Sigmoid colon (tissue), 6 donors: ENCODE measurements at regions not wholly inside any gene's neighbourhood (a gene's known extent, or its start where the extent isn't known, plus 50 kb on each side); places are given as distances from the start of the nearest gene placed in this dataset.

Source experiments
- DNase-seq: peaks from one replicate; pipeline ENCODE4 v3.0.0-alpha.2; 2019
- H3K27ac ChIP-seq, 4 donors: fragments of 200-600 bp; sonication (generic); one replicate each; pipeline ENCODE4 v1.5.1; 2016 to 2019; ENCODE audit warnings: mild to moderate bottlenecking in 1 of 4
- H3K27me3 ChIP-seq, 3 donors: fragments of 200-600 bp; sonication (generic); one replicate each; pipeline ENCODE4 v1.5.1; 2019; ENCODE audit warnings: mild to moderate bottlenecking in 1 of 3
- H3K36me3 ChIP-seq, 4 donors: fragments of 200-600 bp; sonication (generic); one replicate each; pipeline ENCODE4 v1.5.1; 2016 to 2019
- H3K4me1 ChIP-seq, 4 donors: fragments of 200-600 bp; sonication (generic); one replicate each; pipeline ENCODE4 v1.5.1; 2017 to 2019
- H3K4me3 ChIP-seq, 4 donors: fragments of 200-600 bp; sonication (generic); one replicate each; pipeline ENCODE4 v1.5.1; 2017 to 2019; ENCODE audit warnings: mild to moderate bottlenecking in 2 of 4, moderate library complexity in 1 of 4
- H3K9me3 ChIP-seq, 4 donors: fragments of 200-600 bp in 3 of 4; sonication (generic) in 3 of 4; one replicate each; pipeline versions ENCODE4 v1.5.1 to v1.6.1; 2013 to 2019
- EP300 ChIP-seq, 4 donors: sonication (generic); formaldehyde crosslinking; IDR thresholded peaks; one replicate each; pipeline ENCODE4 v1.6.1; 2017; ENCODE audit warnings: antibody characterized with exemption in 4 of 4
- POLR2A ChIP-seq, 2 donors: fragments of 450-650 bp; IDR thresholded peaks; one replicate each; pipeline ENCODE4 v1.6.1; 2016; ENCODE audit warnings: antibody characterized with exemption in 2 of 2, mild to moderate bottlenecking in 2 of 2, moderate library complexity in 2 of 2
- POLR2AphosphoS5 ChIP-seq, 4 donors: sonication (generic); formaldehyde crosslinking; IDR thresholded peaks; one replicate each; pipeline ENCODE4 v1.6.1; 2017; ENCODE audit warnings: antibody characterized with exemption in 4 of 4
- WGBS, 2 donors: extraction: QIAGEN DNeasy Blood & Tissue Kit; methylation state at CpG; one replicate each; pipeline ENCODE4 v1.1.7; 2013; 5-methylcytosine and 5-hydroxymethylcytosine counted together
- intact Hi-C: fragments of 100-400 bp; cut with DNase I; formaldehyde crosslinking; loops from one replicate; pipeline ENCODE4 v1.15.1; 2023
- TF ChIP-seq, protein P1 (sequence below), 4 experiments: fragments of 450-650 bp in 3 of 4; fragments of 200-600 bp in 1 of 4; IDR thresholded peaks; one replicate each; pipeline ENCODE4 v1.5.1; 2016 to 2019; ENCODE audit warnings: antibody characterized with exemption in 4 of 4, mild to moderate bottlenecking in 3 of 4, moderate library complexity in 2 of 4
- donor health status: healthy with polysubstance abuse.
- donor health status: healthy.

DNA sequence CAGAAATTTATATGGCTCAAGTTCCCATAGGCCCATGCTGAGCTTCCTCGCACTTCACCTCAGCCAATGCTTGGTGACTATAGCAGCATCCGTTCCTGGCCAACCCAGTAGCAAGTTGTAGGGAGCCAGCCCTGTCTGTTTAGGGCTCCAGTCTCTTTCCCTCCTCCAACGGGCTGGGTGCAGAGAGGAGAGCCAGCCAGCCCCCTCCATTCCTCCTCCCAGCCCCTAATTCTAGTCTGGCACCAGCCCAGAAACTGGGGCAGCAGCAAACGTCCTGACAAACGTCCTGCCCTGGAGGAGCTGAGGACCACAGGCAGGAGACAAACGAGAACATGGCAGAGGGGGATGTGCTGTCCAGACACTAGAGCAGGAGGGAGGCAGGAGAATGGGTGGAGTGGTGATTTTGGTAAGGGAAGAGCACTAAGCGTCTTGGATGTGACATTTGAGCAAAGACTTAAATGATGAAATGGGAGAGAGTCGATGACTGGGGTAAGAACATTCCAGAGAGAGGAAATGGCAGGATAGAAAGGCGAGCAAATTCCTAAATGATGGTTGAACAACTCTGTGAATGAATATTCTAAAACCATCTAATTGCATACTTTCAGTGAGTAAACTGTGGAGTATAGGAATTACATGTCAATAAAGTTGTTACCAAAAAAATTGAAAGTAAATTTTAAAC is 222.5 kb upstream of the DAPK1 start:
- H3K27me3 ChIP-seq, result no peaks in the 10 kb centered on the region
- DNase-seq, result no peak
- 57 to 75% methylated on average over 9 of the region's 9 CpGs for WGBS, 2 donors
- H3K9me3 ChIP-seq, result no peaks in the 10 kb centered on the region
- H3K27ac ChIP-seq, result no peak overlapping the region
- TF ChIP-seq POLR2AphosphoS5 (IDR thresholded peaks at IDR 0.05) (no peak), POLR2A (IDR thresholded peaks at IDR 0.05) (no peak), EP300 (IDR thresholded peaks at IDR 0.05) (no peak)
- TF ChIP-seq, protein P1, sequence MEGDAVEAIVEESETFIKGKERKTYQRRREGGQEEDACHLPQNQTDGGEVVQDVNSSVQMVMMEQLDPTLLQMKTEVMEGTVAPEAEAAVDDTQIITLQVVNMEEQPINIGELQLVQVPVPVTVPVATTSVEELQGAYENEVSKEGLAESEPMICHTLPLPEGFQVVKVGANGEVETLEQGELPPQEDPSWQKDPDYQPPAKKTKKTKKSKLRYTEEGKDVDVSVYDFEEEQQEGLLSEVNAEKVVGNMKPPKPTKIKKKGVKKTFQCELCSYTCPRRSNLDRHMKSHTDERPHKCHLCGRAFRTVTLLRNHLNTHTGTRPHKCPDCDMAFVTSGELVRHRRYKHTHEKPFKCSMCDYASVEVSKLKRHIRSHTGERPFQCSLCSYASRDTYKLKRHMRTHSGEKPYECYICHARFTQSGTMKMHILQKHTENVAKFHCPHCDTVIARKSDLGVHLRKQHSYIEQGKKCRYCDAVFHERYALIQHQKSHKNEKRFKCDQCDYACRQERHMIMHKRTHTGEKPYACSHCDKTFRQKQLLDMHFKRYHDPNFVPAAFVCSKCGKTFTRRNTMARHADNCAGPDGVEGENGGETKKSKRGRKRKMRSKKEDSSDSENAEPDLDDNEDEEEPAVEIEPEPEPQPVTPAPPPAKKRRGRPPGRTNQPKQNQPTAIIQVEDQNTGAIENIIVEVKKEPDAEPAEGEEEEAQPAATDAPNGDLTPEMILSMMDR (IDR thresholded peaks at IDR 0.05), result no peak
- H3K4me3 ChIP-seq, result no peak overlapping the region
- peaks cover 0 to 12% (median 4%) of the 10 kb centered on the region in 4 donors for H3K4me1 ChIP-seq
- intact Hi-C loops, result no loop called here
- no peaks in the 10 kb centered on the region for H3K36me3 ChIP-seq

DNA sequence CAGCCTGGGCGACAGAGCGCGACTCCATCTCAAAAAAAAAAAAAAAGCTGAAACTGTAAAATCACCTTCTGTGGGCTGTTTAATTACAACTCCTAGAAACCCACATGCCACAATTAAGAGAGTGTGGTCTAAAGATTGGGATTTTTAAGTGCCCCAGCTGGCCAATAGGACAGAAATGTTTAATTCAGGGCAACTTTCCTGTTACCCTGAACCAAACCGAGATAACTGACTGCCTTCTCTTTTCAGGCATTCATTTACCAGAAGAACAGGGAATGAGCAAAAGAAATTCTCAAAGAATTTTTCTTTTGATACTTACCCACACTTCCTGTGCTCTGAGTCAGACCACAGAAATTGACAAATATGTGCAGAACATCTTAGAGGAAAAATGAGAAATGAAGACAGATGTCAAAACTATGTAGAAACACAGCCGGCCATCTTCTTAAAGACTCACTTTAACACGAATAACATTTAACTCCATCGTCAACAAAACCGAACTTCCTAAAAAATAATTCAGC is 221.3 kb upstream of the DAPK1 start:
- Histone ChIP-seq H3K27ac (peak overlapping the region in 1 of 4 donors; percentile 20), H3K4me3 (no peak overlapping the region), H3K9me3 (no peaks in the 10 kb centered on the region), H3K27me3 (no peaks in the 10 kb centered on the region), H3K4me1 (peaks cover 0 to 8% (median 0%) of the 10 kb centered on the region in 4 donors), H3K36me3 (no peaks in the 10 kb centered on the region)
- TF ChIP-seq, protein P1 (IDR thresholded peaks at IDR 0.05), result no peak
- TF ChIP-seq POLR2A (IDR thresholded peaks at IDR 0.05), result no peak
- TF ChIP-seq EP300 (IDR thresholded peaks at IDR 0.05), result no peak
- TF ChIP-seq POLR2AphosphoS5 (IDR thresholded peaks at IDR 0.05), result no peak
- DNase-seq, result no peak
- WGBS, 2 donors, result 73 to 84% methylated on average over 8 of the region's 8 CpGs
- intact Hi-C loops, result no loop called here

DNA sequence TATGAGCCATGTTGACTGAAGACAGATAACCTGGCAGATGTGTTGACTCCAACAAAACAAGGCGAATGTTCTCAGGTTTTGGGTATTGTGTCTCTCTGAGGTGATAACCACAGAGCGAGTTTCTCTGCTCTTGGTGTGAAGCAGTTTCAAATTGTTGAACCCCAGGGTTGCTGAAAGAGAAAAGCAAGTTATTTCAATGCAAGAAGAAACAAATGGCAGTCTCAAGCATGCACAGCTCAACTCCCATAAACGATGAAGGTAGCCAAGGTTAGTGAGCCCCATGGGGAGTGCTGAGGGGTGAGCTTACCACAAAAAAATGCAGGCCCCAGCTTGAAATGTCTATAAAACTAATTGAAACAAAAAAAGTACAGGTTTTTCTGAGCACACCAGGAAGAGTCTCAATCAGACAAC is 220.8 kb upstream of the DAPK1 start:
- H3K27ac ChIP-seq, result peak overlapping the region in 1 of 4 donors; percentile 20
- no peak for DNase-seq
- H3K9me3 ChIP-seq, result no peaks in the 10 kb centered on the region
- H3K4me3 ChIP-seq, result no peak overlapping the region
- 65 to 73% methylated on average over 3 of the region's 3 CpGs for WGBS, 2 donors
- H3K27me3 ChIP-seq, result no peaks in the 10 kb centered on the region
- H3K4me1 ChIP-seq, result peaks cover 0 to 8% (median 0%) of the 10 kb centered on the region in 4 donors
- intact Hi-C loops, result no loop called here
- no peaks in the 10 kb centered on the region for H3K36me3 ChIP-seq
- TF ChIP-seq, protein P1 (IDR thresholded peaks at IDR 0.05), result no peak
- TF ChIP-seq POLR2AphosphoS5 (IDR thresholded peaks at IDR 0.05), result no peak
- no peak for TF ChIP-seq POLR2A (IDR thresholded peaks at IDR 0.05)
- TF ChIP-seq EP300 (IDR thresholded peaks at IDR 0.05), result no peak

DNA sequence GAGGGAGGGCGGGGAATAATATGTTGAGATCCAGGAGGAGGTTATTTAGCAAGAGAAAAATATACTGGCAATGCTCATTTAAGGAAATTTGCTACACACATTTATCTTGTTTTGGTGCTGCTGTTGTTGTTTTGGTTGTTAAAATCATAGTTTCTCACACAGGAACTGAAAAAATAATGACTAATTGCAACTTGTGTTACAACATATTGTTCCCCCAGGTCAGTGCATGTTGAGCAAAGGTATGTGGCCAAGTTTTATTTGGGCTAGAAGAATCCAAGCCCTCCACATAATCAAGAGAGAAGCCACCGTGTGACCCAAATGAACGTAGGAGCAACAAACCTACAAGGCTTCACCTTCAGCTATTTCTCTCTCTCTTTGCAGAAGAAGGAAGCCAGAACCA is 220.3 kb upstream of the DAPK1 start:
- Histone ChIP-seq H3K9me3 (no peaks in the 10 kb centered on the region), H3K27me3 (no peaks in the 10 kb centered on the region), H3K27ac (peak overlapping the region in 1 of 4 donors; percentile 20), H3K4me1 (peaks cover 0 to 8% (median 0%) of the 10 kb centered on the region in 4 donors), H3K4me3 (no peak overlapping the region), H3K36me3 (no peaks in the 10 kb centered on the region)
- no peak for TF ChIP-seq EP300 (IDR thresholded peaks at IDR 0.05)
- WGBS, 2 donors, result 89% methylated on average over 3 of the region's 3 CpGs
- no peak for DNase-seq
- intact Hi-C loops, result no loop called here

DNA sequence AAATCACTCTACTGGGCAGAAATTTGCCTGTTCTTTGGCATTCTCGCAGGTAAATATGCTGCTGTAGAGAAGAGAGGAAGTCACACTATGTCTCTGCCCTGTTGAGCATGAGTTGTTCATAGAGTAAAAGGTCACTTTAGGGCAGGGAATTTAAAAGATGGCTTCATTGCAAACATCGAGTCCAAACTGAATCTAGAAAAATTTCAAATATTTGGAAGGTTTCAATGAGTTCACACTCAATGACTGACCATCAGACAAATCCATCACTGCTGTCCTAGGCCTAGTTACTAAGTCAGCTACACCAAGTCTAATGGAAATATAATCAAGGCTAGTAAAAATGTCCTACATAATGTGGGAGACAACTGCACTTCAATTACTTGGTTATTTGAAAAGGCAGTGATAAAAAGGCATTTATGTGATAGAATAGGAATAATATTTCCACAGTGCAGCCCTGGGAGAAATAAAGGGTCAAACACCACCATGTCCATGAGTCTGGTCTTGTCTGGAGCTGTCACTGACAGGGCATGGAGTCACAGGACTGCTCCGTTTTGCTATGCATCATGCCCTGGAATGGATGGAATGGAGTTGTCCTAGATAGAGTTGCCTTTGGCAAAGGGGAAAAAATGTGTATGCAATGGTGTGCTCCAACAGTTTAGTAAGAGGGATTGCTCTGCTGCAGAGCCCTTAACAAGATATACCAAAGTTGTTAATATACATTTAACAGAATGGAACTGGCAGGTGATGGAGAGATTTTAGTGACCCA is 218.5 kb upstream of the DAPK1 start:
- no peak for TF ChIP-seq POLR2AphosphoS5 (IDR thresholded peaks at IDR 0.05)
- TF ChIP-seq POLR2A (IDR thresholded peaks at IDR 0.05), result no peak
- TF ChIP-seq EP300 (IDR thresholded peaks at IDR 0.05), result no peak
- TF ChIP-seq, protein P1 (IDR thresholded peaks at IDR 0.05), result no peak
- Histone ChIP-seq H3K27ac (no peak overlapping the region), H3K4me1 (peaks cover 0 to 8% (median 0%) of the 10 kb centered on the region in 4 donors), H3K9me3 (no peaks in the 10 kb centered on the region), H3K36me3 (no peaks in the 10 kb centered on the region), H3K4me3 (no peak overlapping the region), H3K27me3 (no peaks in the 10 kb centered on the region)
- DNase-seq, result no peak
- WGBS, 2 donors, result 82 to 86% methylated on average over 3 of the region's 3 CpGs
- intact Hi-C loops, result no loop called here
